Right lobe of liver (tissue), 6 donors: ENCODE measurements at regions not wholly inside any gene's neighbourhood (a gene's known extent, or its start where the extent isn't known, plus 50 kb on each side); places are given as distances from the start of the nearest gene placed in this dataset.
"Not testable (repeated sequence)": the region's sequence is repeated elsewhere in the genome, so short reads cannot be mapped to it uniquely, and the experiment has no call there.

Experiments used
- ATAC-seq, 4 donors: fragments of 200-7000 bp; cut with Tn5 transposase; one replicate each; pipeline ENCODE4 v1.9.1; 2020; ENCODE audit warnings: mild to moderate bottlenecking in 4 of 4, moderate library complexity in 4 of 4
- DNase-seq, 3 donors: peaks; one replicate each; pipeline ENCODE4 v3.0.0-alpha.2; 2020
- H3K27ac ChIP-seq, 3 donors: fragments of 200-600 bp; one replicate each; pipeline ENCODE4 v1.8.0; 2022
- H3K27me3 ChIP-seq, 2 donors: fragments of 200-600 bp; one replicate each; pipeline ENCODE4 v1.8.0; 2022
- H3K36me3 ChIP-seq, 4 donors: fragments of 200-600 bp; sonication (generic) in 1 of 4; one replicate each; pipeline versions ENCODE4 v1.5.1 to v1.8.0; 2017 to 2022; ENCODE audit warnings: control low read depth in 1 of 4
- H3K4me1 ChIP-seq, 4 donors: fragments of 200-600 bp; sonication (generic) in 1 of 4; one replicate each; pipeline versions ENCODE4 v1.5.1 to v1.8.0; 2017 to 2022; ENCODE audit warnings: control low read depth in 1 of 4
- H3K4me3 ChIP-seq, 3 donors: fragments of 200-600 bp; one replicate each; pipeline ENCODE4 v1.8.0; 2022
- H3K9me3 ChIP-seq, 4 donors: fragments of 200-600 bp; sonication (generic) in 1 of 4; one replicate each; pipeline versions ENCODE4 v1.5.1 to v1.8.0; 2017 to 2022; ENCODE audit warnings: control low read depth in 1 of 4
- CTCF ChIP-seq, 4 donors: fragments of 200-600 bp in 3 of 4; fragments of 450-650 bp in 1 of 4; IDR thresholded peaks; one replicate each; pipeline versions ENCODE4 v1.5.1 to v1.8.0; 2016 to 2022; ENCODE audit warnings: antibody characterized with exemption in 4 of 4, mild to moderate bottlenecking in 2 of 4
- POLR2A ChIP-seq: fragments of 450-650 bp; IDR thresholded peaks from one replicate; pipeline ENCODE4 v1.6.1; 2017; ENCODE audit warnings: antibody characterized with exemption, mild to moderate bottlenecking
- WGBS: methylation state at CpG from one replicate; pipeline ENCODE4 v1.1.6; 2018; ENCODE audit warnings: low coverage, low lambda C conversion rate; ENCODE audit not compliant: insufficient coverage; ENCODE audit errors: missing lambda C conversion rate; 5-methylcytosine and 5-hydroxymethylcytosine counted together
- intact Hi-C, 2 donors: fragments of 100-400 bp; cut with DNase I; formaldehyde crosslinking; loops; one replicate each; pipeline versions ENCODE4 v1.11.2 to v1.14.1; 2022
- donor health status: DM: no; HTN: yes; CAD: no.
- donor health status: DM: no; HTN: no; CAD: no.
- donor health status: DM: no; HTN: no; CAD: no.
- donor health status: DM: no; HTN: yes; CAD: no.
- donor health status: DM: no; HTN: yes; CAD: no.

DNA sequence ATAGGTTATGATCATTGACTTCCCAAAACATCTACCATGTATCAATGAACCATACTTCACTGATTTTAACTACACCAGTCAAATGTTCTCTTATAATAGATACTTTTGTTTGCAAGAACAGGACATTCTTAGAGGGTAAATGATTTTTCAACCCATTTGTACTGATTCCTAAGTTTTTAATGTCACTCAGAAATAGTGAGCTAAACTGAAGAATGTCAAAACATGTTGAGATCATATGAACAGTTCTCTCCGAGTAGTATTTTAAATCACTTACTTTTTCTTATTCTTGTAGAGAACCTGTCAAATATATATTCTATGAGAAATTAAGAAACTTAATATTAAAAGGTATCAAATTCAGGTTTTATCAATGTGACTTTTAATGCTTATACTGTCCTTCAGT, 1362.9 kb upstream of the SLC39A10 start:
- no peaks in the 10 kb centered on the region for H3K9me3 ChIP-seq
- H3K27me3 ChIP-seq = no peaks in the 10 kb centered on the region
- DNase-seq (no peak), ATAC-seq (no peak)
- WGBS = 48% methylated on average over 1 of the region's 1 CpG
- TF ChIP-seq POLR2A (no peak), CTCF (IDR thresholded peaks at IDR 0.05) (no peak)
- H3K4me3 ChIP-seq = no peak overlapping the region
- H3K4me1 ChIP-seq = no peaks in the 10 kb centered on the region
- H3K36me3 ChIP-seq = no peaks in the 10 kb centered on the region
- intact Hi-C loops = no loop called here
- no peak overlapping the region for H3K27ac ChIP-seq

GRCh38 chr2:194291104-194291503, 1365.9 kb upstream of the SLC39A10 start:
- ATAC-seq (no peak), DNase-seq (no peak)
- H3K36me3 ChIP-seq = no peaks in the 10 kb centered on the region
- H3K4me1 ChIP-seq = no peaks in the 10 kb centered on the region
- H3K27ac ChIP-seq = no peak overlapping the region
- no peak overlapping the region for H3K4me3 ChIP-seq
- H3K27me3 ChIP-seq = no peaks in the 10 kb centered on the region
- intact Hi-C loops = no loop called here
- TF ChIP-seq POLR2A (no peak), CTCF (IDR thresholded peaks at IDR 0.05) (no peak)
- WGBS = 63% methylated on average over 4 of the region's 4 CpGs
- no peaks in the 10 kb centered on the region for H3K9me3 ChIP-seq

GRCh38 chr2:194289712-194290346, 1367.2 kb upstream of the SLC39A10 start:
- H3K9me3 ChIP-seq = no peaks in the 10 kb centered on the region
- 48% methylated on average over 4 of the region's 4 CpGs for WGBS
- no peaks in the 10 kb centered on the region for H3K36me3 ChIP-seq
- DNase-seq (no peak), ATAC-seq (no peak)
- H3K4me3 ChIP-seq = no peak overlapping the region
- intact Hi-C loops = no loop called here
- no peaks in the 10 kb centered on the region for H3K4me1 ChIP-seq
- TF ChIP-seq POLR2A = no peak
- no peak for TF ChIP-seq CTCF (IDR thresholded peaks at IDR 0.05)
- no peaks in the 10 kb centered on the region for H3K27me3 ChIP-seq
- H3K27ac ChIP-seq = no peak overlapping the region

GRCh38 chr2:194276667-194277066, 1380.4 kb upstream of the SLC39A10 start:
- 82% methylated on average over 8 of the region's 9 CpGs for WGBS
- not testable (repeated sequence) for H3K36me3 ChIP-seq, ATAC-seq

GRCh38 chr2:194271293-194271961, 1385.6 kb upstream of the SLC39A10 start:
- H3K27ac ChIP-seq = no peak overlapping the region
- no peak for DNase-seq

More at GRCh38 chr2:194276667-194277066, 1380.4 kb upstream of the SLC39A10 start:
- H3K27ac ChIP-seq, intact Hi-C loops, H3K27me3 ChIP-seq, H3K4me1 ChIP-seq, DNase-seq, H3K4me3 ChIP-seq, H3K9me3 ChIP-seq: not testable (repeated sequence)

More at GRCh38 chr2:194271293-194271961, 1385.6 kb upstream of the SLC39A10 start:
- 21% methylated on average over 2 of the region's 2 CpGs for WGBS
- Histone ChIP-seq H3K27me3 (no peaks in the 10 kb centered on the region), H3K36me3 (no peaks in the 10 kb centered on the region), H3K4me1 (no peaks in the 10 kb centered on the region), H3K9me3 (no peaks in the 10 kb centered on the region), H3K4me3 (no peak overlapping the region)
- no peak for ATAC-seq
- no peak for TF ChIP-seq POLR2A
- no peak for TF ChIP-seq CTCF (IDR thresholded peaks at IDR 0.05)
- intact Hi-C loops = no loop called here
